GM12872 (cell line): ENCODE measurements at regions not wholly inside any gene's neighbourhood (a gene's known extent, or its start where the extent isn't known, plus 50 kb on each side); places are given as distances from the start of the nearest gene placed in this dataset.

Experiments used
- TF ChIP-seq, protein P1 (sequence below): IDR thresholded peaks from 3 replicates; pipeline ENCODE4 v1.5.1; 2011; ENCODE audit warnings: low read depth, mild to moderate bottlenecking, low read length, moderate library complexity; ENCODE audit not compliant: insufficient read depth

DNA sequence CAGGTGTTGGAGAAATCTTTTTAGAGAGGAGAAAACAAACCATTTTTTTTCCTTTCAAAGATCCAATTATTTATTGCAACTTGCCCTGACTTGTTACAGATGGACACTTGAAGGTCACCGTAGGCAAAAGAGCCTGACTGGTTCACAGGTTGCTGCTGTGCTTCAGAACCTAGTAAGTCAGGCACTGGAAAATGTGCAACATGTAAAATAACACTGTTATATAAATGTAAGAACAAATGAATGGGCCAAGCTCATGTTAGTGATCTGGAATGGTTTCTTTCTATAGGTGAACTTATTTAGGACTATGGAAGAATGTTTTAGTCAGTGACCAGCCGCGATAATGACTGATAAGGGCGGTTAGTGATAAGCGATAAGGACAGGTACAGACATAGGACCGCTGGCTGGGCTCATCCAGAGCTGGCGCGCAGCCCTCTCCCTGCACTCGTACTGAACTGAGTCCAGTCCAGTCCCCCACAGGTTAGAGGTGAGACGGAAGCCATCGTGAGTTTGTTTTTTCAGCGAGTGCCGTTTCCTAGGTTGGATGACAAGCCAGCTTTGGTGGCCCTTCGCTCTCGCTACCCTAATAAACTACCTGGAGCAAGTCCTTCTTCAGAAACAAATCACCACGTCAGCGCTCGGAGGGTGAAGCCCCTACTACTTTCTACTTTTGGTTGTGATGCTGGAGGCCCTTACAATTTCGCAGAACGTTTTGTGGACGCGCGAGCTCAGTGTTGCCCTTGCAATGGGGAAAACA is 94.4 kb upstream of the PRDM1 start:
- TF ChIP-seq, protein P1, sequence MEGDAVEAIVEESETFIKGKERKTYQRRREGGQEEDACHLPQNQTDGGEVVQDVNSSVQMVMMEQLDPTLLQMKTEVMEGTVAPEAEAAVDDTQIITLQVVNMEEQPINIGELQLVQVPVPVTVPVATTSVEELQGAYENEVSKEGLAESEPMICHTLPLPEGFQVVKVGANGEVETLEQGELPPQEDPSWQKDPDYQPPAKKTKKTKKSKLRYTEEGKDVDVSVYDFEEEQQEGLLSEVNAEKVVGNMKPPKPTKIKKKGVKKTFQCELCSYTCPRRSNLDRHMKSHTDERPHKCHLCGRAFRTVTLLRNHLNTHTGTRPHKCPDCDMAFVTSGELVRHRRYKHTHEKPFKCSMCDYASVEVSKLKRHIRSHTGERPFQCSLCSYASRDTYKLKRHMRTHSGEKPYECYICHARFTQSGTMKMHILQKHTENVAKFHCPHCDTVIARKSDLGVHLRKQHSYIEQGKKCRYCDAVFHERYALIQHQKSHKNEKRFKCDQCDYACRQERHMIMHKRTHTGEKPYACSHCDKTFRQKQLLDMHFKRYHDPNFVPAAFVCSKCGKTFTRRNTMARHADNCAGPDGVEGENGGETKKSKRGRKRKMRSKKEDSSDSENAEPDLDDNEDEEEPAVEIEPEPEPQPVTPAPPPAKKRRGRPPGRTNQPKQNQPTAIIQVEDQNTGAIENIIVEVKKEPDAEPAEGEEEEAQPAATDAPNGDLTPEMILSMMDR, result no peak

DNA sequence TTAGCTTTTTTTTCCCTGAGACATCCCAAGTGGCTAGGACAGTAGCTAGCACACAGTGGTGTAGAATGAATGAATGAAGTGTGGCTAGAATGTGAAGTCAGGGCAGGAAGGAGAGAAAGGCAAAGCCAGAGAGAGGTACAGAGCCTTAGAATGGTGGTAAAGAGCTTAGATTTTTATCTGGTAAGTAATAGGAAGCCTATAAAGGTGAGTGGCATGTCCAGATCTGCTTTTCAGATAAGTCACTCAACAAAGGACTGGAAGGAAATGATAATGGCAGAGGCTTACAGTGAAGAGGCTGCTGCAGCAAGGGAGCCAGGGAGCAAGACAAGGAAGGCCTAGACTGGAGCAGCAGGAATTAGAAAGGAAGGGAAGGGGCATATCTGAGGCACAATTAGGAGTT is 96.0 kb upstream of the PRDM1 start:
- TF ChIP-seq, protein P1, result no peak

DNA sequence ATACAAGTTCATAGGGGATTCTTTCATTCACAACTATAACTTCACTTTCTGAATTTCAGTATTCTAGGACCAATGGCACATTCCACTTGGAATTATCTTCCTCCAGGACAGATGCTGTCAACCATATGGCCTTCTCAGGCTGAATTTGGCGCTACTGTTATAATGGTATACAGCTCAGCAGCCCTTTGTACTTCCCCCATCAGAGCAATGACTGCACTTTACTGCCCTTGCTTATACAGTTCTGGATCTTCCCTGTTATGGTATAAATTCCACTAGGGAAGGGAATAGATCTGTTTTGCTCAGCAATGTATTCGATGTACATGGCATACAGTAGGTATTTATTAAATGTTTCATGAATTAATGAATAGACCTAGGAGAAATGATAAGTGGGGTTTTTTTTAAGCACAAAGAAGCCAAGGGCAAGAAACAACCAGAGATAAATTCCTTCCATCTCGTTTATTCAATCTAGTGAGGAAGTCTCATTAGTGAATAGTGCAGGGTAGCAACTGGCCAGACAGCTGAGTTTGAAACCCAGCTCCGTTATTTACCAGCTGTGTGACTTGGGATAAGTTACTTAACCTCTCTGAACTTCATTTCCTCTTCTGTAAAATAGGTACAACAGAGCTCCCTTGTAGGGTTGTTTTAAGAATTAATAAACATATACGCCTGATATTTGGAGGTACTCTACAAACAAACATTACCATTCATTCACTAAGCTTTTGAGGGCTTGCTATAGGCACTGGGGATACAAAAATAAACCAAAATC is 97.1 kb upstream of the PRDM1 start:
- TF ChIP-seq, protein P1, result no peak

DNA sequence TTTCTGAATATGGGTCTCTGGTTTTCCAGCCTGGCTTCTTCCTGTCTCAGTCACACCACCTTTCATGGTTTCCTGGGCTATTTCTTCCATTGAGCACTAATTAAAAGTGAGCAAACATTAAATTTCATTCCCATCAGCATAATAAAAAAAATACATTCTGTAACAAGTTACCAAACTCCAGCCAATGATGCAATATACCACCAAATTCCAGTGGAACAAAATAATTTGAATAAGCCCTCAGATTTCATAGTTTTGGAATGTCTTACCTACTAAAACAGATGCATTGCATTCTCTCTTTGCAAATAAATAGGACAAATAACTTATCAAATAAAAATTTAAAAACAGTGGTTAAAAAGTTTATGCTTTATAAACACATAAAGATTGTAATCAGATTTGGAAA is 97.8 kb upstream of the PRDM1 start:
- TF ChIP-seq, protein P1, result no peak

DNA sequence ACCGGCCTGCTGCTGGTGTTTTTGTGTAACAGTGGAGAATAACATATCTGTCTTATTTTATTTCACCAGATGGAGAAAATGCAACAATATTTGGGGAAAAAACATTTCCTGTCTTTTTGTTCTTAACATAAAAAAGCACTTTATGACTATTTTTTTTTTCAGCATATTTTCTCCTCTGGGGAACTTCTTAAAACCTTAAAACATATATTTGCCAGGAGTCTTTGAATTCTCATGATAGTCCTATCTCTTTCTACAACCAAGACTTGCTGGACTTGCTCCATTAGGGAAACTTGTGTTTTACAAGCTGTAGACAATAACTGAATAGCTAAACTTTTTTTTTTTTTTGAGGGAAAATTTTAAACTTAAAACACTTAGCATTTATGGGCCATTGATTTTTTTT is 98.6 kb upstream of the PRDM1 start:
- TF ChIP-seq, protein P1, result no peak

DNA sequence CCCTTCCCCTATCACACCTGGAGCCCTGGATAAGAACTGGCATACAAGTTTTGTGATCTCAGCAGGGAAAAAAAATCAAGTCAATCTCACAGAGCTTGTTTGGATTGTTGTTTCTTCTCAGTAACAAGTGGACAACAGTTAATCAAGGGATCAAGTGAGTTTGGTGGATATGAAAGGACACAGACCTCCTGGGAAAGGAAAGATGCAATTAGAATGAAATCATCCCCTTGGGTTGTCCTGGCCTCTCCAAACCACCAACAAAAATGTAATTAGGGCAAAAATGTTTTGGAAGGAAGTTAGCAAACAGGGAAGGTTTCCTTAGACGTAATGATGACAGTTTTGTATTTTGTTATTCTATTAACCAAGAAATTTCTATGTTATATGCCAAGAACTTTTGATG is 99.1 kb upstream of the PRDM1 start:
- TF ChIP-seq, protein P1, result no peak

DNA sequence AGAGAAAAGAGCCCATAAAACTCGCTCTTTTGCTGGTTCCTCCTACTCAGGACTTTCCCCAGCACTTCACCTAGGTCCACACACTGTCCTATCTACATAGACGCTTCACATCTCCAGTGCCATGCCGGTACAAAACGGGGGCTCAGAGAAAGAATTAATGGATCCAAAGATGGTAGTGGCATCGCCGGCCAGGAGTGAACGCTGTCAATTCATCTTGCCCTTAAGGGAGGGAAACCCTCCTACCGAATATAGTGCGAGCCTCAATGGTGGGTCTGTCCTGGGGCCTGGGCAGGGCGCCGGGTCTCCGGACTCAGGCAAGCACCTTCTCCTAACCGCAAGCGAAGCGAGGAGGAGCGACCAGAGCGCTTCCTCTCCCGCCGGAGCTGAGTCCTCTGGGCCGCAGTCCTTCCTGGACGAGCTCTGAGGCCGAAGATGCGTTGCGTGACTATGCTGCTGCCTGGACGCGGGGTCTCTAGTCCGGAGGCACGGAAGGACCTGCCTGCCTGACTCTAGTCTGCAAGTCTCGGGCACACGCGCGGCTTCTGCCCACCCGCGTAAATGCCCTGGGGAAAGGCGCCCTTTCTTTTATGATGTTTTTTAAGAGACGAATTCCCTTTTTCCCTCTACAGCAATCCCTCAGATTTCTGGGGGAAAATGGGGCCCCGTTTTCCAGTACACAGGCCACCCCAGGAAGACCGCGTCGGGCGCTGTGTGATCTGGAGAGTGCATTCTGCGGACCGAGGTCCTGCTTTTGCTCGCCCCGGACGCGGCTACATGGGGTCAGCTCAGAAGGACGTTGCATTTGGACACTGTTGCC is 100.1 kb upstream of the PRDM1 start:
- TF ChIP-seq, protein P1, result no peak
